ENCODE measurements at regions not wholly inside any gene's neighbourhood (a gene's known extent, or its start where the extent isn't known, plus 50 kb on each side); places are given as distances from the start of the nearest gene placed in this dataset.

DNA sequence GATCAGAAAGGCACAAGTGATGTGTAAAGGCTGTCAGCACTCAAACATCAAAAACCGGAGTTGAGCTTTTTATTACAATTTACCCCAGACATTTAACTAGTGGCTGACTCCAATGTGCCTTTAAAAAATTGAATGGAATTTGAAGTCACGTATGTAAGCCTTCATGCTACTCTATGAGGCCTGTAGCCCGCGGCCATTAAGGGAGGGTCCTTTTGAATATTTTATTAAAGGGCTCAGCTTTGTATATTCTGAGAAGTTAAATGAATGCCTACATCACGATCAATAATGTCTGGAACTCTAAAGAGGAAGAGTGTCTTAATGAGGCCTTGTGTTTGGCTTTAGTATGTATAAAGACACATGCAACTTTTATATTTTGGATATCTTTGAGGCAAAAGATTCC lies 916.6 kb upstream of the CELF2 start:
- ChIA-PET POLR2A (no interaction called here), CTCF (no interaction called here)
- Histone ChIP-seq H3K9ac (replicated peaks; ENCODE audit: extremely low read depth, insufficient read depth, low read length) (no peak overlapping the region), H3K9me1 (replicated peaks; ENCODE audit: control insufficient read depth, extremely low read depth, insufficient read depth, low read length) (no peaks in the 10 kb centered on the region), H3K4me2 (ENCODE audit: insufficient read depth, low read length) (no peak overlapping the region), H2AFZ (ENCODE audit: low read depth, low read length) (no peak overlapping the region), H3K79me2 (ENCODE audit: control insufficient read depth, insufficient read depth, low read length) (no peaks in the 10 kb centered on the region), H3K36me3 (ENCODE audit: control insufficient read depth in 2 of 2, extremely low read depth in 1 of 2, insufficient read depth in 2 of 2, low read length in 2 of 2) (no peaks in the 10 kb centered on the region), H3K27me3 (ENCODE audit: control insufficient read depth in 2 of 2, insufficient read depth in 2 of 2, low read length in 2 of 2) (no peaks in the 10 kb centered on the region), H4K20me1 (replicated peaks; ENCODE audit: control insufficient read depth, extremely low read depth, insufficient read depth, low read length) (no peaks in the 10 kb centered on the region), H3K27ac (ENCODE audit: insufficient read depth, low read depth, low read length) (no peak overlapping the region), H3K4me1 (ENCODE audit: control insufficient read depth, extremely low read depth, insufficient read depth, low read length) (no peaks in the 10 kb centered on the region), H3K4me3 (replicated peaks in 1 of 3; ENCODE audit: insufficient read depth in 1 of 3, low read depth in 1 of 3, low read length in 3 of 3) (no peak overlapping the region), H3K9me3 (replicated peaks; ENCODE audit: control insufficient read depth, insufficient read depth, low read length) (peaks cover 2% of the 10 kb centered on the region)
- intact Hi-C loops (cut with micrococcal nuclease): no loop called here
- dilution Hi-C loops (cut with MboI; ENCODE audit: extremely low pct_ligation_motif_present, low sequenced_read_pairs): no loop called here
- no TSS peak for BruUV-seq (replicated peaks)
- DNase-seq (ENCODE audit: low read depth, low spot score) (no peak), FAIRE-seq (no peak)
- no peak for TF ChIP-seq POLR2AphosphoS5 (IDR thresholded peaks at IDR 0.05; ENCODE audit: insufficient read depth, low read depth, low read length)
- TF ChIP-seq, protein P1, sequence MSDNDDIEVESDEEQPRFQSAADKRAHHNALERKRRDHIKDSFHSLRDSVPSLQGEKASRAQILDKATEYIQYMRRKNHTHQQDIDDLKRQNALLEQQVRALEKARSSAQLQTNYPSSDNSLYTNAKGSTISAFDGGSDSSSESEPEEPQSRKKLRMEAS (IDR thresholded peaks at IDR 0.05; ENCODE audit: insufficient read depth, insufficient read length): no peak
- no peak for TF ChIP-seq POLR2A (IDR thresholded peaks at IDR 0.05; ENCODE audit: low read depth, low read length)
- TF ChIP-seq EZH2 (IDR thresholded peaks at IDR 0.05; ENCODE audit: borderline replicate concordance, low read depth, low read length, severe bottlenecking): no peak
- TF ChIP-seq MYC (IDR thresholded peaks at IDR 0.05; ENCODE audit: low read depth, low read length): no peak
- no peak for TF ChIP-seq FOS (IDR thresholded peaks at IDR 0.05; ENCODE audit: borderline replicate concordance, insufficient read depth, low read length)
- TF ChIP-seq GATA2 (IDR thresholded peaks at IDR 0.05; ENCODE audit: insufficient read depth, insufficient read length, low read depth, low read length): no peak
- TF ChIP-seq, protein P2, sequence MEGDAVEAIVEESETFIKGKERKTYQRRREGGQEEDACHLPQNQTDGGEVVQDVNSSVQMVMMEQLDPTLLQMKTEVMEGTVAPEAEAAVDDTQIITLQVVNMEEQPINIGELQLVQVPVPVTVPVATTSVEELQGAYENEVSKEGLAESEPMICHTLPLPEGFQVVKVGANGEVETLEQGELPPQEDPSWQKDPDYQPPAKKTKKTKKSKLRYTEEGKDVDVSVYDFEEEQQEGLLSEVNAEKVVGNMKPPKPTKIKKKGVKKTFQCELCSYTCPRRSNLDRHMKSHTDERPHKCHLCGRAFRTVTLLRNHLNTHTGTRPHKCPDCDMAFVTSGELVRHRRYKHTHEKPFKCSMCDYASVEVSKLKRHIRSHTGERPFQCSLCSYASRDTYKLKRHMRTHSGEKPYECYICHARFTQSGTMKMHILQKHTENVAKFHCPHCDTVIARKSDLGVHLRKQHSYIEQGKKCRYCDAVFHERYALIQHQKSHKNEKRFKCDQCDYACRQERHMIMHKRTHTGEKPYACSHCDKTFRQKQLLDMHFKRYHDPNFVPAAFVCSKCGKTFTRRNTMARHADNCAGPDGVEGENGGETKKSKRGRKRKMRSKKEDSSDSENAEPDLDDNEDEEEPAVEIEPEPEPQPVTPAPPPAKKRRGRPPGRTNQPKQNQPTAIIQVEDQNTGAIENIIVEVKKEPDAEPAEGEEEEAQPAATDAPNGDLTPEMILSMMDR (IDR thresholded peaks at IDR 0.05; ENCODE audit: extremely low read depth in 1 of 2, insufficient read depth in 1 of 2, low read depth in 1 of 2, low read length in 2 of 2): no peak
- TF ChIP-seq JUN (IDR thresholded peaks at IDR 0.05; ENCODE audit: borderline replicate concordance, insufficient read depth, insufficient read length, low read depth): no peak

All from endothelial cell of umbilical vein (primary cell).